Hematopoietic multipotent progenitor cell treated with erythropoietin and hydrocortisone succinate and interleukin-3 and kit ligand, for 15 days (in vitro differentiated cells): ENCODE measurements at regions not wholly inside any gene's neighbourhood (a gene's known extent, or its start where the extent isn't known, plus 50 kb on each side); places are given as distances from the start of the nearest gene placed in this dataset.

ENCODE experiments used
- DNase-seq: peaks from one replicate; pipeline ENCODE4 v3.0.0-alpha.2; 2015; ENCODE audit warnings: low spot score

GRCh38 chr12:45587877-45588533 is 141.5 kb upstream of the ARID2 start:
- no peak for DNase-seq

- no peak for DNase-seq
Measured at GRCh38 chr12:45590646-45591045, 138.9 kb upstream of the ARID2 start.

GRCh38 chr12:45591635-45592034 is 137.9 kb upstream of the ARID2 start:
- DNase-seq: no peak

GRCh38 chr12:45596366-45596765 is 133.1 kb upstream of the ARID2 start:
- DNase-seq: no peak

GRCh38 chr12:45598336-45598735 is 131.2 kb upstream of the ARID2 start:
- no peak for DNase-seq

GRCh38 chr12:45598761-45599160 is 130.7 kb upstream of the ARID2 start:
- DNase-seq: no peak

- DNase-seq: no peak
Measured at GRCh38 chr12:45599196-45599595, 130.3 kb upstream of the ARID2 start.

- no peak for DNase-seq
Measured at GRCh38 chr12:45601390-45601789, 128.1 kb upstream of the ARID2 start.

- no peak for DNase-seq
Measured at GRCh38 chr12:45601888-45602287, 127.6 kb upstream of the ARID2 start.

GRCh38 chr12:45605624-45606023 is 123.9 kb upstream of the ARID2 start:
- DNase-seq: no peak

- no peak for DNase-seq
Measured at GRCh38 chr12:45611061-45611460, 118.4 kb upstream of the ARID2 start.

GRCh38 chr12:45611495-45611894 is 118.0 kb upstream of the ARID2 start:
- DNase-seq: no peak

GRCh38 chr12:45612044-45612794 is 117.3 kb upstream of the ARID2 start:
- DNase-seq: no peak

- no peak for DNase-seq
Measured at GRCh38 chr12:45613296-45613695, 116.2 kb upstream of the ARID2 start.

- DNase-seq: no peak
Measured at GRCh38 chr12:45613855-45614254, 115.7 kb upstream of the ARID2 start.

GRCh38 chr12:45615268-45615667 is 114.2 kb upstream of the ARID2 start:
- DNase-seq: no peak

GRCh38 chr12:45619736-45620135 is 109.8 kb upstream of the ARID2 start:
- DNase-seq: no peak

- no peak for DNase-seq
Measured at GRCh38 chr12:45621703-45622102, 107.8 kb upstream of the ARID2 start.

- DNase-seq: no peak
Measured at GRCh38 chr12:45622210-45622937, 107.1 kb upstream of the ARID2 start.

- DNase-seq: no peak
Measured at GRCh38 chr12:45623221-45623620, 106.3 kb upstream of the ARID2 start.

- no peak for DNase-seq
Measured at GRCh38 chr12:45623940-45624339, 105.6 kb upstream of the ARID2 start.

GRCh38 chr12:45626965-45627364 is 102.5 kb upstream of the ARID2 start:
- DNase-seq: no peak

GRCh38 chr12:45627407-45628069 is 102.0 kb upstream of the ARID2 start:
- no peak for DNase-seq
